RWPE2 (cell line): ENCODE measurements at regions not wholly inside any gene's neighbourhood (a gene's known extent, or its start where the extent isn't known, plus 50 kb on each side); places are given as distances from the start of the nearest gene placed in this dataset.
A peak's percentile ranks its signal among the peaks of the same experiment; 100 is the strongest.

Source experiments
- ATAC-seq: fragments of 200-7000 bp; cut with Tn5 transposase; 3 replicates; pipeline ENCODE4 v1.9.1; 2021; ENCODE audit warnings: low read depth
- DNase-seq: peaks from one replicate; pipeline ENCODE4 v3.0.0-alpha.2; 2020; ENCODE audit warnings: low spot score
- H3K27ac ChIP-seq: fragments of 450-650 bp; 2 replicates; pipeline ENCODE4 v1.5.1; 2017; ENCODE audit warnings: mild to moderate bottlenecking; ENCODE audit not compliant: poor library complexity, severe bottlenecking
- H3K27me3 ChIP-seq: fragments of 250-450 bp; sonication (Bioruptor Pico); 2 replicates; pipeline ENCODE4 v1.5.1; 2021; ENCODE audit warnings: mild to moderate bottlenecking, moderate library complexity; ENCODE audit not compliant: insufficient read depth, poor library complexity, severe bottlenecking
- H3K36me3 ChIP-seq: fragments of 250-450 bp; sonication (Bioruptor Pico); 2 replicates; pipeline ENCODE4 v1.5.1; 2020; ENCODE audit warnings: low read depth, mild to moderate bottlenecking, moderate library complexity
- H3K4me1 ChIP-seq: fragments of 250-450 bp; sonication (Bioruptor Pico); 2 replicates; pipeline ENCODE4 v1.5.1; 2021; ENCODE audit warnings: mild to moderate bottlenecking, moderate library complexity; ENCODE audit not compliant: insufficient read depth, poor library complexity, severe bottlenecking
- H3K4me3 ChIP-seq: fragments of 250-450 bp; sonication (Bioruptor Pico); 2 replicates; pipeline ENCODE4 v1.5.1; 2021; ENCODE audit warnings: mild to moderate bottlenecking, moderate library complexity; ENCODE audit not compliant: severe bottlenecking
- H3K9me3 ChIP-seq: fragments of 250-450 bp; sonication (Bioruptor Pico); 2 replicates; pipeline ENCODE4 v1.5.1; 2021; ENCODE audit warnings: mild to moderate bottlenecking, moderate library complexity; ENCODE audit not compliant: severe bottlenecking
- TF ChIP-seq, protein P1 (sequence below): fragments of 450-650 bp; IDR thresholded peaks from one replicate; pipeline ENCODE4 v1.5.1; 2017; ENCODE audit warnings: mild to moderate bottlenecking, moderate library complexity; ENCODE audit not compliant: poor library complexity, severe bottlenecking

DNA sequence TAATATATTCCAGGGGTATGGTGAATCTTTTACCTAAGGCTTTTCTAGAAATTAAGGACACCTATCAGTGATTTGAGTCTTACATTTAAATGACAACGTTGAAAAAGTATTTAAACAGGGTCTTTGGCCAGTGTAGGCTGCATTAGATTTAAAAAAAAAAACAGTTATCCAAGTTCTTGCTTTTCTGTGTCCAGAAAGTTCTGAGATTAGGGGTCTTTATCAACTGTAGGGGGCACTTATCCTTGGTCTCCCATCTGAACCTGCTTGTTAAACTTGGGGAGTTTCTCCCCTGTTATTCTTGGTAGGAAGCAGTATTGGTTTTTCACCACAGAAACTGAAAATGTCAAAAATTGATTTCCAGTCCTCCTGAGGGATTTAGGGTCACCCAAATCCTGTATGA is 155.9 kb upstream of the ZNF217 start:
- TF ChIP-seq, protein P1, sequence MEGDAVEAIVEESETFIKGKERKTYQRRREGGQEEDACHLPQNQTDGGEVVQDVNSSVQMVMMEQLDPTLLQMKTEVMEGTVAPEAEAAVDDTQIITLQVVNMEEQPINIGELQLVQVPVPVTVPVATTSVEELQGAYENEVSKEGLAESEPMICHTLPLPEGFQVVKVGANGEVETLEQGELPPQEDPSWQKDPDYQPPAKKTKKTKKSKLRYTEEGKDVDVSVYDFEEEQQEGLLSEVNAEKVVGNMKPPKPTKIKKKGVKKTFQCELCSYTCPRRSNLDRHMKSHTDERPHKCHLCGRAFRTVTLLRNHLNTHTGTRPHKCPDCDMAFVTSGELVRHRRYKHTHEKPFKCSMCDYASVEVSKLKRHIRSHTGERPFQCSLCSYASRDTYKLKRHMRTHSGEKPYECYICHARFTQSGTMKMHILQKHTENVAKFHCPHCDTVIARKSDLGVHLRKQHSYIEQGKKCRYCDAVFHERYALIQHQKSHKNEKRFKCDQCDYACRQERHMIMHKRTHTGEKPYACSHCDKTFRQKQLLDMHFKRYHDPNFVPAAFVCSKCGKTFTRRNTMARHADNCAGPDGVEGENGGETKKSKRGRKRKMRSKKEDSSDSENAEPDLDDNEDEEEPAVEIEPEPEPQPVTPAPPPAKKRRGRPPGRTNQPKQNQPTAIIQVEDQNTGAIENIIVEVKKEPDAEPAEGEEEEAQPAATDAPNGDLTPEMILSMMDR, result peak; percentile 13
- H3K4me1 ChIP-seq, result peaks cover 49% of the 10 kb centered on the region
- H3K27ac ChIP-seq, result peak overlapping the region; percentile 40
- no peaks in the 10 kb centered on the region for H3K36me3 ChIP-seq
- DNase-seq (no peak), ATAC-seq (no peak)
- no peak overlapping the region for H3K4me3 ChIP-seq
- H3K27me3 ChIP-seq, result no peaks in the 10 kb centered on the region
- no peaks in the 10 kb centered on the region for H3K9me3 ChIP-seq

DNA sequence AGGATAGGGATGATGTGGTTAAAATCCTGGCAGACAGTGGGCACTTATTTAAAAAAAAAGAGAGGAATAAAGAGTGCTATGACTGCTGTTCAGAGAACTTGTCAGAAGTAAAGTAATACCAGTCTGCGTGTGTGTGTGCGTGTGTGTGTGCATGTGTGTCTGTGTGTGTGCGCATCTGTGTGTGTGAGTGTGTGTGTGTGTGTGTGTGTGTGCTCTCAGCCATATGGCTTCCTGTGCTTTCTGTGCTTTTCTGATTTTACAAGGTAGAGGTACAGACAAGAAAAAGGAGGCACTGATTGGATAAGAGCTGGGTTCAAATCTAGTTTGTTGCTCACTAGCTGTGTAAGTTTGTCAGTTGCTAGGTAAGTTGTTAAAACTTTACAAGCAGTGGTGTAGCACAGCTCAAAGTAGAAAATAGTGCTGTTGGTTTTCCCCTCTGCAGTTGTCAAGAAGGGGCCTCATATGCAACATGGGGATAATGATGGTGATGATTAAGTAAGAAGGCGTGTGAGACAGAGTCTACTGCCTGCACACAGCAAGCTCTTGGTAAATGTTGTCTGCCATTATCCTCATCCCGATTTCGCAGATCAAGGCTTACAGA is 155.3 kb upstream of the ZNF217 start:
- peaks cover 43% of the 10 kb centered on the region for H3K4me1 ChIP-seq
- no peak overlapping the region for H3K4me3 ChIP-seq
- DNase-seq (peak; percentile 26), ATAC-seq (no peak)
- TF ChIP-seq, protein P1, result no peak
- H3K27ac ChIP-seq, result peak overlapping the region; percentile 40
- H3K27me3 ChIP-seq, result no peaks in the 10 kb centered on the region
- H3K36me3 ChIP-seq, result no peaks in the 10 kb centered on the region
- no peaks in the 10 kb centered on the region for H3K9me3 ChIP-seq

DNA sequence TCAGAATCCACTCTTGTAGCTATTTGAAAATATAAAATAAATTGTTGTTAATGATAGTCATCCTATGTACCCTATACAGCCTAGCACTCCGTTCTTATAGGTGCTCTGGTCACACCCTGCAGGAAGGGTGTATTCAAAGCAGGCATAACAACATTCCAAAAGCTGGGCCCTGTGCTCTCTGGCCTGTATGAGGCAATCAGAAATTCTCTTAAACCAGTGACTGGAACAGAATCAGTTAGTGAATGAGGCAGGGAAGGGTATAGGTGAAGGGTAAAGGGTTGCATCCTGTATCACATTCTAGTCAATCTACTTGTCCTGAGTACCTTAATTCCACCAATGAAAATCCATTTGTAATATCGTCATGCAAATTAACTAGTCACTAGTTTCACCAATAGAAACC is 154.5 kb upstream of the ZNF217 start:
- no peaks in the 10 kb centered on the region for H3K9me3 ChIP-seq
- ATAC-seq (peak; percentile 94), DNase-seq (peak; percentile 83)
- no peaks in the 10 kb centered on the region for H3K36me3 ChIP-seq
- no peaks in the 10 kb centered on the region for H3K27me3 ChIP-seq
- peak overlapping the region; percentile 40 for H3K27ac ChIP-seq
- TF ChIP-seq, protein P1, result no peak
- peaks cover 36% of the 10 kb centered on the region for H3K4me1 ChIP-seq
- H3K4me3 ChIP-seq, result no peak overlapping the region

DNA sequence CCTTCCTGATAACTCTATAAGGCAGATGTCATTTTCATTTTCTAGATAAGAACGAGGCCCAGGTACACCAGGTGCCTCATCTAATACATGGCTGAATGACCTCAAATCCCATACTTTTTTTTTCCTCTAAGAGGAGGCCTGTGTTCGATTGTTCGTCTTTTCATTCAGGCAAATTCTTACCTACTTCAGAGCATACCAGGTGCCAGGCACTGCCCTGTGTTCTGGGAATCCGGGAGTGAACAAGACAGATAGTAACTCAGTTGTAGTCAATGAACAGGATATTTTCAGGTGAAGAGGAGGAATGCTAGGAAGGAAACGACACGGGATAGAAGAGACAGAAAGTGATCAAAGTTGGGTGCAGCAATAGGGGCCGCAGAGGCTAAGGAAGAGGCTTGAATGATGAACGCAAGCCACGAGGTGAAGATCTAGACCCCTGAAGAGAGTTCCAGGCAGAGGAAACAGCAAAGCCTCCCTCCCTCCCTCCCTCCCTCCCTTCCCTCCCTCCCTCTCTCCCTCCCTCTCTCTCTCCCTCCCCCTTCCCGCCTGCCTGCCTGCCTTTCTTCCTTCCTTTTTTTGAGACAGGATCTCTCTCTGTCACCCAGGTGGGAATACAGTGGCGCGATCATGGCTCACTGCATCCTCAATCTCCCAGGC is 150.1 kb upstream of the ZNF217 start:
- DNase-seq, result peak; percentile 30
- H3K27ac ChIP-seq, result no peak overlapping the region
- no peaks in the 10 kb centered on the region for H3K9me3 ChIP-seq
- no peak for ATAC-seq
- H3K36me3 ChIP-seq, result no peaks in the 10 kb centered on the region
- TF ChIP-seq, protein P1, result no peak
- H3K27me3 ChIP-seq, result no peaks in the 10 kb centered on the region
- H3K4me1 ChIP-seq, result peaks cover 39% of the 10 kb centered on the region
- H3K4me3 ChIP-seq, result no peak overlapping the region

DNA sequence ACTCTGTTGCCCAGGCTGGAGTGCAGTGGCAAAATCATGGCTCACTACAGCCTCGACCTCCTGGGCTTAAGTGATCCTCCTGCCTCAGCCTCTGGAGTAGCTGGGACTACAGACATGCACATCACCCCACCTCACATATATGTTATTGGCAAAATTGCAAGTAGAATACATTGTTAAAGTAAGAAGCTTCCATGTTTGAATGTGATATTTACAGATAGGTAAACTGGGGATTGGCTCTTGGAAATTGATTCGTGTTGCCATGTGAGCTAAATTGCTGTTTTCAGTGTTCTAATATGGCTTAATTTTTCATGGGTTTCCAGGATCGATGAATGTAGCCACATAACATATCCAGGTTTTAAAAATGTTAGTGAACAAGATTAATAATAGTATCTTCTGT is 149.0 kb upstream of the ZNF217 start:
- DNase-seq, result no peak
- H3K27me3 ChIP-seq, result no peaks in the 10 kb centered on the region
- no peaks in the 10 kb centered on the region for H3K9me3 ChIP-seq
- ATAC-seq, result no peak
- H3K4me3 ChIP-seq, result no peak overlapping the region
- peaks cover 39% of the 10 kb centered on the region for H3K4me1 ChIP-seq
- TF ChIP-seq, protein P1, result no peak
- H3K36me3 ChIP-seq, result no peaks in the 10 kb centered on the region
- no peak overlapping the region for H3K27ac ChIP-seq
